Prostate gland (tissue), 2 donors: ENCODE measurements at regions not wholly inside any gene's neighbourhood (a gene's known extent, or its start where the extent isn't known, plus 50 kb on each side); places are given as distances from the start of the nearest gene placed in this dataset.

ENCODE experiments used
- DNase-seq: peaks from one replicate; pipeline ENCODE4 v3.0.0-alpha.2; 2019; ENCODE audit warnings: low spot score
- H3K27ac ChIP-seq, 2 donors: fragments of 200-600 bp; sonication (generic); 2 replicates each; pipeline ENCODE4 v1.5.1; 2017 to 2019
- H3K27me3 ChIP-seq: fragments of 200-600 bp; sonication (generic); replicated peaks from 2 replicates; pipeline ENCODE4 v1.5.1; 2019; ENCODE audit not compliant: insufficient read depth
- H3K36me3 ChIP-seq, 2 donors: fragments of 200-600 bp; sonication (generic); 1 replicate in 1 of 2; 2 replicates in 1 of 2; pipeline versions ENCODE4 v1.5.1 to v1.8.1; 2017 to 2019
- H3K4me1 ChIP-seq: fragments of 200-600 bp; sonication (generic); replicated peaks from 2 replicates; pipeline ENCODE4 v1.5.1; 2019
- H3K4me3 ChIP-seq, 2 donors: fragments of 200-600 bp; sonication (generic); 2 replicates each; pipeline ENCODE4 v1.5.1; 2017 to 2019
- H3K9me3 ChIP-seq: fragments of 200-600 bp; sonication (generic); 2 replicates; pipeline ENCODE4 v1.5.1; 2017
- CTCF ChIP-seq, 4 experiments: fragments of 200-600 bp in 2 of 4; fragments of 450-650 bp in 2 of 4; sonication (generic) in 2 of 4; IDR thresholded peaks; 1 replicate in 3 of 4; 2 replicates in 1 of 4; pipeline ENCODE4 v1.5.1; 2016 to 2019; ENCODE audit warnings: antibody characterized with exemption in 4 of 4, mild to moderate bottlenecking in 2 of 4, moderate library complexity in 2 of 4
- POLR2A ChIP-seq: fragments of 450-650 bp; IDR thresholded peaks from one replicate; pipeline ENCODE4 v1.6.1; 2016; ENCODE audit warnings: antibody characterized with exemption, mild to moderate bottlenecking
- POLR2AphosphoS5 ChIP-seq: sonication (generic); formaldehyde crosslinking; IDR thresholded peaks from one replicate; pipeline ENCODE4 v1.6.1; 2017; ENCODE audit warnings: antibody characterized with exemption
- WGBS: methylation state at CpG from one replicate; pipeline ENCODE4 v1.1.5; 2018; 5-methylcytosine and 5-hydroxymethylcytosine counted together
- intact Hi-C: fragments of 100-400 bp; cut with DNase I; formaldehyde crosslinking; loops from one replicate; pipeline ENCODE4 v1.14.2; 2022

- intact Hi-C loops: no loop called here
- TF ChIP-seq POLR2A: no peak
- TF ChIP-seq POLR2AphosphoS5: no peak
- Histone ChIP-seq H3K9me3 (no peaks in the 10 kb centered on the region), H3K27me3 (no peaks in the 10 kb centered on the region), H3K36me3 (no peaks in the 10 kb centered on the region), H3K4me3 (no peak overlapping the region), H3K4me1 (no peaks in the 10 kb centered on the region), H3K27ac (no peak overlapping the region)
- whole genome bisulfite sequencing: 56% methylated on average over 3 of the region's 3 CpGs
- DNase-seq: no peak
Measured at GRCh38 chr18:44520981-44521667, 159.6 kb upstream of the SETBP1 start.

GRCh38 chr18:44521668-44522022 is 159.0 kb upstream of the SETBP1 start:
- Histone ChIP-seq H3K27ac (no peak overlapping the region), H3K4me1 (no peaks in the 10 kb centered on the region), H3K27me3 (no peaks in the 10 kb centered on the region), H3K9me3 (no peaks in the 10 kb centered on the region), H3K4me3 (no peak overlapping the region), H3K36me3 (no peaks in the 10 kb centered on the region)
- DNase-seq: no peak
- intact Hi-C loops: no loop called here
- TF ChIP-seq POLR2A (no peak), POLR2AphosphoS5 (no peak), CTCF (IDR thresholded peaks at IDR 0.05) (no peak)

- Histone ChIP-seq H3K27ac (no peak overlapping the region), H3K4me1 (no peaks in the 10 kb centered on the region), H3K4me3 (no peak overlapping the region), H3K36me3 (no peaks in the 10 kb centered on the region), H3K27me3 (no peaks in the 10 kb centered on the region), H3K9me3 (no peaks in the 10 kb centered on the region)
- intact Hi-C loops: no loop called here
- TF ChIP-seq CTCF (IDR thresholded peaks at IDR 0.05) (no peak), POLR2AphosphoS5 (no peak), POLR2A (no peak)
- no peak for DNase-seq
Measured at GRCh38 chr18:44526705-44527415, 153.8 kb upstream of the SETBP1 start.

- no peak for TF ChIP-seq POLR2AphosphoS5
- no peak for TF ChIP-seq POLR2A
- no peak for TF ChIP-seq CTCF (IDR thresholded peaks at IDR 0.05)
- WGBS: 88% methylated on average over 2 of the region's 2 CpGs
- Histone ChIP-seq H3K27me3 (no peaks in the 10 kb centered on the region), H3K4me3 (no peak overlapping the region), H3K27ac (no peak overlapping the region), H3K9me3 (no peaks in the 10 kb centered on the region), H3K4me1 (no peaks in the 10 kb centered on the region), H3K36me3 (no peaks in the 10 kb centered on the region)
- intact Hi-C loops: no loop called here
- no peak for DNase-seq
Measured at GRCh38 chr18:44533071-44533470, 147.6 kb upstream of the SETBP1 start.

- Histone ChIP-seq H3K4me3 (no peak overlapping the region), H3K27me3 (no peaks in the 10 kb centered on the region), H3K27ac (no peak overlapping the region), H3K36me3 (no peaks in the 10 kb centered on the region), H3K9me3 (no peaks in the 10 kb centered on the region), H3K4me1 (no peaks in the 10 kb centered on the region)
- no peak for TF ChIP-seq POLR2A
- no peak for TF ChIP-seq POLR2AphosphoS5
- TF ChIP-seq CTCF (IDR thresholded peaks at IDR 0.05): no peak
- intact Hi-C loops: no loop called here
- DNase-seq: no peak
- 11% methylated on average over 1 of the region's 1 CpG for WGBS
Measured at GRCh38 chr18:44536046-44536445, 144.6 kb upstream of the SETBP1 start.
